SKM-1 treated with dmso at 0.1 percent for 144 hours (cell line): ENCODE measurements at regions not wholly inside any gene's neighbourhood (a gene's known extent, or its start where the extent isn't known, plus 50 kb on each side); places are given as distances from the start of the nearest gene placed in this dataset.

Experiments used
- DNase-seq: peaks from one replicate; lab custom pipeline; 2025; ENCODE audit not compliant: unreplicated experiment; lab: John Stamatoyannopoulos, UW

DNA sequence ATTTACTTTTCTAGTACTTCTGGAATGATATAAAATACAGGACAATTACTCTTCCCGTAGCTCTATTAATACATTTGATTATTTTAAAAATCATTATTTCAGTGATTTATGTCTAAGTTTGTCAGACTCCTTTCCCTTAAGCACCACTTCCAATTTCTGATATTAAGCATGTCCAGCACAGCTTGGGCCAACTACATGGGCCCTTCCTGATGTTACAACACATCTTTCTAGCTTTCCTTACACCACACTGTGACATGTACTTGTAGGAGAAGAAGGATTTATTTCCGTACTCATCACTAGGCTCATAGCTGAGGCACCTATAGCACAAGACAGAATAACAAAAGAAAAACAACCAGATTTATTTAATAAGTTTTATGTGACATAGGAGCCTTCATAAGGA, 134.8 kb upstream of the HNRNPA3 start:
- no peak for DNase-seq

DNA sequence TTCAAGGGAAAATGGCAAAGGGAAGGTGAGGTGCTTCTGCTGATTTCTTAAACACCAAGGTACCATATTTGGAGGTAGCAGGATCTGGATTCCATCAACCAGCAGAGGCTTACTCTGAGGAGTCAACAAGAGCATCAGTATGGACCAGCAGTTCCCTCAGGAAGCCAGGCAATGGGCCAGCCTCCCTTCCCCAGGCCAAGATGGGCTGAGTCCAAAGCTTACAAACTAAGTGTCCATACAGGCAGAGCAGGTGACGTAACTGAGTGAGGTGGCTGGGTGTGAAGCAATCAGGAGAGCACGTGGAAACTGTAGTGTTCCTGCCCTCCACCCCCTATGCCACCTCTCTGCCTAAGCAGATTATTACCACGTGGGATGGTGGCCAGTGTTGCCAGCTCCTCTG, 134.2 kb upstream of the HNRNPA3 start:
- no peak for DNase-seq

DNA sequence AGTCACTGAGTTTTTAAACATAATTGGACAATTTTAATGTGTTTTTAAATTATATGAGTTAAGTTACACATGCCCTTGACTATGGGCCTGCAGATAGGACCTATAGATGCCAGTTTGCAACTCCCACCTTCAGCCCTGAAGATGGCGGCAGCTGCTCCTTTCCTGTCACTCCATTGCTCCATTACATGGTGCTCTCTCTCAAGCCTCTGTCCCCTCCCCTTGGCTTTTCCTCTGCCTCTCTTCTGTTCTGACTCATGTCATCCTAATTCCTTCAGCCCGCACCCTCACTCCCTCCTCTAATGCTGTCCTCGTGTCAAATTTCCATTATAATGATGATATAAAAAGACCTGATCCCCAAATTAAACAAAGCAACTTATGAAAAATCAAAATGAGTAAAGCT, 133.7 kb upstream of the HNRNPA3 start:
- DNase-seq = no peak

DNA sequence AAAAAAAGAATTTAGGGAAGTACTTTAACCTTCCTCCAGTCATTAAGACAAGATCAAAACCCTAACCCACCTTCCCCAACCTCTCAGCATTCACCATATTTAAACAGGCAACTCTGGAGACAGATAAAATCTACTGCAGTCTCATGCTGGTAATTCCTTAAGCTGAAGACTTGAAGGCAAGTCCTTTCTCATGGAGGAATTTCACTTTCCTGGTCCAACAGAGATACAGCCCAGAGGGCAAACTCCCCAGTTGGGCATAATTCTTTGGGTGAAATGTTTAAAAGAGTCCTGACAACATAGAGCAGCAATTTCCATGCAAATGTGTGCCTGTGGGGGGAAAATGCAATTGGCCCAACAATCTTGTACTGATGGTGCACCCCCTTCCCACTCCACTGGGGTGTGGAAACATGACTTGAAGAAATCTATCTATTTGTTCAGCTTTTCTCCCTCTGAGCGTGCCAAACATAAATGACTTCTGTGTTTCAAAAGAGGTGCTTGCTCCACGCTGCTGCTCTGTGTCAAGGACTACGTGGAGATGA, 131.8 kb upstream of the HNRNPA3 start:
- DNase-seq = no peak

DNA sequence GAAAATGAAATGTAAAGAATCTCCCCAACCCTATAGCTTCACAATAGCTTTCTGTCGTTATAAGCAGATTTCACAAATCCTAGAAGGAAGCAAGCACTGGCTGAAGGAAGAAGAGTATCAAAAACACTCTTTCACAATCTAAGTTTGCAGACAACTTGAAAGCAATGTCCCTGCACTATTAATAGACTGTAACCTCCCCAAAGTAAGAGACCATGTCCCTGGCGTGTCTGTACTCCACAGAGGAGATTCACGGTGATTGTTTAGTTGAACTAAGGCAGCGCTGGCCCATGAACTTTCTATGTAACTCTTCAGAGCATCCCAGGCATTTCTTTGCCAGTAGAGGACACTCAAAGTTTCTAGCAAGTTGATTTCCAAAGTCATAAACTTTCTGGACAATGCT, 128.0 kb upstream of the HNRNPA3 start:
- no peak for DNase-seq

GRCh38 chr2:177088529-177088928, 124.1 kb upstream of the HNRNPA3 start:
- no peak for DNase-seq

GRCh38 chr2:177090967-177091366, 121.6 kb upstream of the HNRNPA3 start:
- no peak for DNase-seq

DNA sequence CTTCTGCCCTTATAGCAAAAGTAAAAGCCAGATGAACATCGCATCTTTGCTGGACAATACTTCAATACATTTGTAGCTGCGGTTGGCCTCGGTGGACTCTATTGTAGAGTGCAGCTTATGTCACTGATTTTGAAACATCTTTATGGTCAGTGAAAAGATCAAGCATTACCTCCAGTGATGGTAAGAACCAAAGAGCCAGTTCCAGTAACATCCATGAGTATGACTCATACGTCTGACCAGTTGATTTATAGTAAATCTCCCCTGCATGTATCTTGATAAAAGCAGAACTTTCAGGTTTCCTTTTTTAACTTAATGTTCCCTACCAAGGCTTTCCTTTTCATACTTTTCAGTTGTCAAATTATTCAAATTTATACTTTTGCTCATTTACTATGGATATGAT, 119.2 kb upstream of the HNRNPA3 start:
- DNase-seq = no peak

DNA sequence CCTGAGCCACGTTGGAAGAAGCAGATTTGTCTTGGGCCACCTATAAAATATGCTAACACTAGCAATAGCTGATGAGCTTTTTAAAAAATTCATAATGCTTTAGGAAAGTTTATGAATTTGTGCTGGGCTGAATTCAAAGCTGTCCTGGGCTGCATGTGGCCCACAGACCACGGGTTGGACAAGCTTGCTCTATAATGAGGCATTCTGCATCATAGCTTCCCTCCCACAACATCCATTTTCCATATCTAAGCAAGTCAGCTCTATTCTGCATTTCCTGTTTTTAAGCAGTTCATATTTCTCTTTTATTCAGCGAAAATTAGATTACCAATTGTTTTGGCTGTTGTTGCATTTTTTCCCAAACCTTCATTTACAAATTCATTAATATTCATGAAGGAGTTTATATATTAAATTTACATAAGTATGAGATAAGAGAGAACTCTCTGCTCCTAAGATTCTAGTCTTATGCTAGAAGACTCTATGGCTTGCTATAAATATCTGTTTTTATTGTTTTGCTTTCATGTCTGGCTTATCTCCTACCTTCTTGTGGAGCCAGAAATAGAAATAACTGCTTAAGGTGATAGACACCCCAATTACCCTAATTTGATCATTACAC, 114.5 kb upstream of the HNRNPA3 start:
- no peak for DNase-seq

- no peak for DNase-seq
These were observed 110.7 kb upstream of the HNRNPA3 start for GRCh38 chr2:177101930-177102329.

DNA sequence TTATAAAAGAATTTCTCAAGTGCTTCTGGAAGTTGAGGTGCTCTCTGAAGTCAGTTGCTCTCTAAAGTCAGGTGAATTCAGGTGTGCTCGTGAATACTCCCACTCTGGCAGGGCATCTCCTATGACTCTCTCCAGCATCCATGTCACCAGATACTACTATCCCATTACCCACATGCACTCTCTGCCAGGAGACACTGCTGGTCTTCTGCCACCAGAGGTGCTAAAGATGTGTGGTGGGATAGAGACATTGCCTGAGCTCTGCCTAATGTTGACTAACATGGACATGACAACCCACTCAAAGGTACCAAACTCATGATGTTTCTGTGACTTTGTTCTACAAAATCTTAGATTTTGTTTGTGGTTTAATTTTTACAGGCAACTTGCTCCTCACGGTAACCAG, 106.4 kb upstream of the HNRNPA3 start:
- DNase-seq = no peak

DNA sequence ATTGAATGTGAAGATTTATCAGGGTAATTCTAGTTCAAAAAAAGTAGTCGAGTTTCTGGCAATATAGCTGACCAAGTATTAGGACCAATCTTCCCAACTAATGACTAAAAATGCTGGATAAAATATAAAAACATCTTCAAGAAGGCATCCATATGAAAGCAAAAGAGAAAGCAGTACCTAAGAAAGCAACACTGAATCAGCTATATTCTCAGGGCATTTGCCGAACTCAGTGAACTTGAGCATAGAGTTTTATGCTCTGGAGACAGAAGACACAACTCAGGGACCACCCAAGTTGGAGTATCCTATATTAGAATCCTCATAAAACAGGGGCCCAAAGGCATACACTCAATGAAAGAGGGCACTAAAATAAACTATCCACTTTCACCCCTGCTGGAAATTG, 103.7 kb upstream of the HNRNPA3 start:
- DNase-seq = no peak

- DNase-seq = no peak
These were observed 97.9 kb upstream of the HNRNPA3 start for GRCh38 chr2:177114712-177115111.

DNA sequence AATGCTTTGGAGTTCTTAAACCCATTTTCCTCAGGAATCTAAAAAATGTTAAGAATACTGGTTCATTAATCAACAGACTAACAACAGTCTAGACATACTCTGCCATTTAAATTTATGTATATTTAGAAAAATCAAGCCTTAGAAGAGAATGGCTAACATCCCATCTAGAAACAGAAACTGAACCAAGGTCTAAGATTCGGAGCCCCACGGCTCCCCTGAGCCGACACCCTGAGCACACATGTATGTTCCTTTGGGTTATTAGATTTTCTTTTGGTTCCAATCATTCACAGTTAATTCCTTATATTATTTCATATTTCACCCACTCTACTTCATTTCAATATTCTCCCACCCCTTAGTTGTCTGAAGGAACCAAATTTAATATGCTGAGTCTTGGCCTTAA, 94.8 kb upstream of the HNRNPA3 start:
- no peak for DNase-seq

DNA sequence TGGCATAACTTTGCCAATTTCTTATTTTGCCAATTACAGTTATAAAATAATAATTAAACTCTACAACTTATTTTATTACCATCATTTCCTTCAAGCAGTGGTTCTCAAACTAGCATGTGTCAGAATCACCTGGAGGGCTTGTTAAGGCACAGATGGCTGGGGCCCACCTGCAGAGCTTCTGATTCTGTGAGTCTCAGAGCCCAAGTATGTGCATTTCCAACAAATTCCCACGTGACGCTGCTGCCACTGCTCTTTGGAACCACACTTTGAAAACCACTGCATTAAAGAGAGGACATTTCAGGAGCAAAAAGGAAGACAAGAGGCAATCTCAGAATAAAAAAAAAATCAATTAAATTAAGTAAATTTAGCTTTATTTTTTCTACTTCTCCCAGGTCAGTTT, 94.0 kb upstream of the HNRNPA3 start:
- DNase-seq = no peak

DNA sequence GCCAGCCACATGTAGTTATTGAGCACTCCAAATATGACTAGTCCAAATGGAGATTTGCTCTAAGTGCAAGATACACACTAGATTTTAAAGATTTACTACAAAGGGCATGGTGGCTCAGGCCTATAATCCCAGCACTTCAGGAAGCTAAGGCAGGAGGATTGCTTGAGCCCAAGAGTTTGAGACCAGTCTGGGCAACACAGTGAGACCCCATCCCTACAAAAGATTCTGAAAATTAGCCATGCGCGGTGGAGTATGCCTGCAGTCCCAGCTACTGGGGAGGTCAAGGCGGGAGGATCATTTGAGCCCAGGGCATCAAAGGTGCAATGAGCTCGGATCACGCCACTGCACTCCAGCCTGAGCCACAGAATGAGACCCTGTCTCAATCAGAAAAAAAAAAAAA, 93.5 kb upstream of the HNRNPA3 start:
- DNase-seq = no peak

DNA sequence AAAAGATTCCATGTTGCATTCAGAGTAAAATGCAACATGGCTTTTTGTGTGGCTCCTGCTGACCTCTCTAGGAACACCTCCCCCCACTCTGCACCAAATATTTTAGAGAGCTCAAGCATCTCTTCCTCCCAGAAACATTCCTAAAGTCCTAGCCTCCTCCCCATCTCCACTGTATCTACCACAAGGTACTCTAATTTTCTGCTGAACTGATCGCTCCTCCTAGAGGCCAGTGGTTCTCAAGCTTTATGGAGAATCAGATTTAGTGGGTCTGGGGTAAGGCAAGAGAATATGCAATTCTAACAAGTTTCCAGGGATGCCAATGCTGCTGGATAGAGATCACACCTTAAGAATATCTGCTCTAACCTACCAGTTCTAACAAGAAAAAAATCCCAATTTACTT, 89.5 kb upstream of the HNRNPA3 start:
- DNase-seq = no peak

DNA sequence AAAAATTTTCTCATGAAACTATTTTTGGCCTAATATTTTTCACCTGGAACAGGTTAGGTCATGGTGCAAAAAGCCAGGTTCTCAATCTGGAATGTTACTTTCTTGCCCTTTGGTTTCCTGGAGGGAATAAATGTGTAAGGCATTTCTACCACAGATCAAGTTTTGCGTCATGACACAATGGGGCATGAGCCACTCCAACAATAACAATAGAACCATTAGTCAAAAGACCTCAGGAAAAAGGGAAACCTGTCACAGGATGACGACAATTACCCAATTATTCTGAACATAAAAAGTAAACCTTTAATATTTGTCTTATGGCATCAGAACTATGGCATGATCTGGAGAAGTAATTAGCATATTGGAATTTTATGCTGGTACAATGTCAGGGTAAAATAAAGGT, 88.2 kb upstream of the HNRNPA3 start:
- no peak for DNase-seq

- no peak for DNase-seq
These were observed 84.8 kb upstream of the HNRNPA3 start for GRCh38 chr2:177127821-177128220.

GRCh38 chr2:177129610-177130009, 83.0 kb upstream of the HNRNPA3 start:
- DNase-seq = no peak

DNA sequence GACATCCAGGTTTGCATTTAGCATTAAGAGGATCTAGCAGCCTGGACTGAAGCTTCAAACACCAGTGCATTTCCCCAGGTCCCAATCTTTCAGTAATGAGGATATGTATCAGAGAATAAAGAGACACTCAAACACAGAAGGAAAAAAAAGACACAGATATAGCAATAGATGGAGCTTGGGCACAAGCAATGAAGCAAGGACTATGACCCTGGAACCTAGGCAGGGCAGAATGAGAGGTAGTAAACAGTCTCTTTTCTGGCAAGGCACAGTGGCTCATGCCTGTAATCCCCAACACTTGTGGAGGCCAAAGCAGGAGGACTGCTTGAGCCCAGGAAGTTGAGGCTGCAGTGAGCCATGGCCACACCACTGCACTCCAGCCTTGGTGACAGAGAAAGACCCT, 80.7 kb upstream of the HNRNPA3 start:
- no peak for DNase-seq

DNA sequence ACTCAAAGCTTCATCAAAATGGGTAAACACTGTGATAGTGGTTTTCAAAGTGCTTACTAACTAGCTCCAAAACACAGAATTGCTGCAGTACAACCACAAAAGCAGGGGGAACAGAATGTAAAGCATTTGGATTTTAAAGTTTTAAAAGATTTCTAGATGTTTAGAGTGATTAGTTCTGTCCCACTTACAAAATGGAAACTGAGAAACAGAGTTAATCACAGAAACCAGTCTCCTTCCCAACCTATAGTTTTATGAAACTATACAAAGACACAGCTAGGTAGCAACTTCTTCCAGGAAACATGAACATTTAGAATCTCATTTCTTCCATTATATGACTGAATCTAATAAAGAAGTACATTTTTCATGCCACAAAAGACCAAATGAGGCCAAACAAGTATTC, 73.8 kb upstream of the HNRNPA3 start:
- no peak for DNase-seq

DNA sequence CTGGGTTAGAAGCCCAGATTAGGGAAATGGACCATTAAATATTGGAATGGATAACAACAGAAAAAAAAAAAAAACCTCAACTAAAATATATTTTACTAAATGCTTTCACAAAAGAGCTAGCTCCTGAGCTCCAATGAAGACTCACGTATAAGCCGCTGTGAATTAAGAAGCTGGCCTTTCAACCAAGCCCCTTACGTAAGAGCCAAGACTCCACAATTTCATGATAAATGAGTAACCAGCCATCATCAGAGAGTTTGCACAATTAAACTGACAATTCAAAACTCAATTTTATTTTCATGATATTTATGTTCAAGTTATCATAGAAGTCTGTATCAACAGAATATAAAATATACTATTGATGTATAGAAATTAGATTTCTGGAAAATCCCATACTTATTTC, 70.7 kb upstream of the HNRNPA3 start:
- no peak for DNase-seq

GRCh38 chr2:177143444-177143843, 69.2 kb upstream of the HNRNPA3 start:
- DNase-seq = no peak
